H1 (cell line): ENCODE measurements at regions not wholly inside any gene's neighbourhood (a gene's known extent, or its start where the extent isn't known, plus 50 kb on each side); places are given as distances from the start of the nearest gene placed in this dataset.

Experiments
- CTCF ChIA-PET: fragments of 300-600 bp; sonication (Branson Sonifier 250); formaldehyde crosslinking; loops from one replicate; lab custom pipeline; 2021; ENCODE audit not compliant: partially characterized antibody; lab: Charles Lee
- POLR2A ChIA-PET: fragments of 300-600 bp; sonication (Branson Sonifier 250); formaldehyde crosslinking; loops from one replicate; lab custom pipeline; 2021; ENCODE audit warnings: inconsistent platforms; ENCODE audit not compliant: partially characterized antibody; lab: Charles Lee
- DNase-seq, 2 experiments: peaks; one replicate each; pipeline versions ENCODE4 v3.0.0 to v3.0.0-alpha.2; 2010 to 2022; ENCODE audit warnings: low spot score in 2 of 2, low read depth in 1 of 2, mixed read lengths in 1 of 2
- FAIRE-seq: peaks from 2 replicates; lab custom pipeline; 2011; peaks lifted over from hg19 to GRCh38; lab: Jason Lieb, UNC
- H2AFZ ChIP-seq: 2 replicates; pipeline ENCODE4 v1.8.1; 2012; ENCODE audit warnings: low read length, inconsistent platforms
- H2AK5ac ChIP-seq: 2 replicates; pipeline ENCODE4 v1.6.1; 2013; ENCODE audit warnings: low read depth, low read length
- H2BK120ac ChIP-seq: replicated peaks from 2 replicates; pipeline ENCODE3; 2013; ENCODE audit warnings: low read depth, low read length, inconsistent platforms
- H2BK12ac ChIP-seq: 2 replicates; pipeline ENCODE4 v1.6.1; 2013; ENCODE audit warnings: low read depth, low read length
- H2BK15ac ChIP-seq: 2 replicates; pipeline ENCODE4 v1.6.1; 2013; ENCODE audit warnings: low read length
- H2BK20ac ChIP-seq: 2 replicates; pipeline ENCODE4 v1.6.1; 2013; ENCODE audit warnings: low read length
- H2BK5ac ChIP-seq: 2 replicates; pipeline ENCODE4 v1.6.1; 2013; ENCODE audit warnings: low read depth, low read length
- H3K14ac ChIP-seq: 2 replicates; pipeline ENCODE4 v1.6.1; 2013; ENCODE audit warnings: inconsistent platforms; ENCODE audit not compliant: insufficient read length
- H3K18ac ChIP-seq: 2 replicates; pipeline ENCODE4 v1.6.1; 2013; ENCODE audit warnings: low read length; ENCODE audit errors: extremely low read depth
- H3K23ac ChIP-seq: 2 replicates; pipeline ENCODE4 v1.6.1; 2013; ENCODE audit warnings: inconsistent platforms; ENCODE audit not compliant: insufficient read length
- H3K23me2 ChIP-seq: 2 replicates; pipeline ENCODE4 v1.6.1; 2013; ENCODE audit warnings: low read depth, low read length
- H3K27ac ChIP-seq: 2 replicates; pipeline ENCODE4 v1.6.1; 2011; ENCODE audit warnings: low read depth, low read length, inconsistent platforms
- H3K27me3 ChIP-seq, 4 experiments: replicated peaks in 1 of 4; 1 replicate in 1 of 4; 2 replicates in 3 of 4; pipeline versions ENCODE4 v1.6.1 to v1.8.1; 2011 to 2013; ENCODE audit warnings: low read length in 3 of 4, mild to moderate bottlenecking in 3 of 4, inconsistent platforms in 2 of 4, mixed read lengths in 2 of 4, moderate library complexity in 1 of 4; ENCODE audit not compliant: control insufficient read depth in 3 of 4, insufficient read depth in 3 of 4; ENCODE audit errors: extremely low read depth in 1 of 4
- H3K36me3 ChIP-seq, 4 experiments: 2 replicates each; pipeline versions ENCODE4 v1.6.1 to v1.8.1; 2011 to 2013; ENCODE audit warnings: mild to moderate bottlenecking in 4 of 4, low read length in 3 of 4, moderate library complexity in 2 of 4, control low read depth in 1 of 4, inconsistent platforms in 1 of 4; ENCODE audit not compliant: insufficient read depth in 4 of 4, control insufficient read depth in 2 of 4
- H3K4ac ChIP-seq: replicated peaks from 2 replicates; pipeline ENCODE3; 2013; ENCODE audit warnings: low read length, low read depth, mixed read lengths, inconsistent platforms; ENCODE audit not compliant: insufficient read length
- H3K4me1 ChIP-seq, 4 experiments: replicated peaks in 1 of 4; 1 replicate in 1 of 4; 2 replicates in 3 of 4; pipeline versions ENCODE4 v1.6.1 to v1.8.1; 2011 to 2013; ENCODE audit warnings: low read length in 3 of 4, inconsistent platforms in 2 of 4, mixed read lengths in 1 of 4; ENCODE audit not compliant: insufficient read depth in 4 of 4, control insufficient read depth in 3 of 4
- H3K4me2 ChIP-seq, 2 experiments: 2 replicates each; pipeline versions ENCODE4 v1.6.1 to v1.8.1; 2011 to 2013; ENCODE audit warnings: low read depth in 2 of 2, low read length in 2 of 2, control low read depth in 1 of 2, inconsistent platforms in 1 of 2, mild to moderate bottlenecking in 1 of 2; ENCODE audit not compliant: insufficient read depth in 1 of 2
- H3K4me3 ChIP-seq, 4 experiments: fragments of 200-600, 300-600 bp in 1 of 4; sonication (generic), shearing (Covaris generic), sonication (Bioruptor Twin) in 1 of 4; 2 replicates each; pipeline versions ENCODE4 v1.5.1 to v1.8.1; 2011 to 2016; ENCODE audit warnings: low read length in 4 of 4, low read depth in 3 of 4, control low read depth in 2 of 4, inconsistent platforms in 2 of 4, mild to moderate bottlenecking in 2 of 4, mixed read lengths in 1 of 4, moderate library complexity in 1 of 4; ENCODE audit not compliant: insufficient read depth in 2 of 4; ENCODE audit errors: extremely low read depth in 1 of 4
- H3K56ac ChIP-seq: replicated peaks from 2 replicates; pipeline ENCODE3; 2013; ENCODE audit warnings: low read depth, mild to moderate bottlenecking, mixed read lengths, low read length, inconsistent platforms; ENCODE audit not compliant: insufficient read length
- H3K79me1 ChIP-seq: 2 replicates; pipeline ENCODE4 v1.6.1; 2013; ENCODE audit warnings: low read depth, low read length, control low read depth
- H3K79me2 ChIP-seq, 2 experiments: 2 replicates each; pipeline versions ENCODE4 v1.6.1 to v1.8.1; 2012 to 2013; ENCODE audit warnings: low read length in 2 of 2, mild to moderate bottlenecking in 2 of 2, inconsistent platforms in 1 of 2; ENCODE audit not compliant: insufficient read depth in 2 of 2, control insufficient read depth in 1 of 2
- H3K9ac ChIP-seq, 4 experiments: replicated peaks in 1 of 4; 1 replicate in 1 of 4; 2 replicates in 3 of 4; pipeline versions ENCODE4 v1.6.1 to v1.8.1; 2011 to 2013; ENCODE audit warnings: low read depth in 3 of 4, low read length in 3 of 4, control low read depth in 2 of 4, mild to moderate bottlenecking in 2 of 4, moderate library complexity in 2 of 4, inconsistent platforms in 1 of 4; ENCODE audit errors: extremely low read depth in 1 of 4
- H3K9me3 ChIP-seq, 2 experiments: 2 replicates each; pipeline versions ENCODE4 v1.6.1 to v1.8.1; 2012 to 2013; ENCODE audit warnings: mild to moderate bottlenecking in 2 of 2, moderate library complexity in 2 of 2, control low read depth in 1 of 2, inconsistent platforms in 1 of 2, low read depth in 1 of 2, low read length in 1 of 2, mixed read lengths in 1 of 2; ENCODE audit not compliant: insufficient read depth in 2 of 2
- H4K20me1 ChIP-seq, 2 experiments: replicated peaks in 1 of 2; 2 replicates each; pipeline versions ENCODE3 to v1.8.1; 2011 to 2013; ENCODE audit warnings: inconsistent platforms in 2 of 2, low read length in 2 of 2, mild to moderate bottlenecking in 1 of 2; ENCODE audit not compliant: insufficient read depth in 2 of 2, control insufficient read depth in 1 of 2
- H4K5ac ChIP-seq: 2 replicates; pipeline ENCODE4 v1.6.1; 2013; ENCODE audit warnings: low read length, low read depth, mixed read lengths, inconsistent platforms; ENCODE audit not compliant: insufficient read length
- H4K8ac ChIP-seq: 2 replicates; pipeline ENCODE4 v1.8.0; 2013; ENCODE audit warnings: mild to moderate bottlenecking, moderate library complexity, low read length, inconsistent platforms; ENCODE audit not compliant: insufficient read depth; ENCODE audit errors: extremely low read depth
- H4K91ac ChIP-seq: replicated peaks from 2 replicates; pipeline ENCODE3; 2013; ENCODE audit warnings: low read length, mixed read lengths, inconsistent platforms; ENCODE audit not compliant: insufficient read length
- MAFK ChIP-seq: IDR thresholded peaks from 2 replicates; pipeline ENCODE4 v1.6.1; 2012; ENCODE audit warnings: low read depth, mild to moderate bottlenecking, improper control_type of control experiment, low read length
- SAP30 ChIP-seq: fragments of 300-600 bp; sonication (generic); IDR thresholded peaks from 2 replicates; pipeline ENCODE4 v1.7.1; 2012; ENCODE audit warnings: low read length, moderate library complexity, mild to moderate bottlenecking, inconsistent platforms; ENCODE audit not compliant: insufficient read depth, insufficient replicate concordance
- WGBS, 2 experiments: shearing (Covaris generic) in 1 of 2; methylation state at CpG; one replicate each; pipeline versions ENCODE4 v1.1.6 to v1.1.7; 2013 to 2015; ENCODE audit warnings: low lambda C conversion rate in 2 of 2, mixed read lengths in 2 of 2, inconsistent platforms in 1 of 2, low coverage in 1 of 2, missing lambda C conversion rate in 1 of 2; ENCODE audit not compliant: insufficient replicate concordance in 2 of 2, insufficient coverage in 1 of 2, insufficient read length in 1 of 2; ENCODE audit errors: extremely low coverage in 1 of 2, missing lambda C conversion rate in 1 of 2; 5-methylcytosine and 5-hydroxymethylcytosine counted together

GRCh38 chr3:65020281-65021160 lies 332.7 kb upstream of the ADAMTS9 start:
- Histone ChIP-seq H3K18ac (no peak overlapping the region), H2BK20ac (no peak overlapping the region), H3K79me1 (no peaks in the 10 kb centered on the region), H4K8ac (no peak overlapping the region), H4K20me1 (no peaks in the 10 kb centered on the region), H2BK5ac (no peak overlapping the region), H3K4me2 (no peak overlapping the region), H2BK120ac (no peak overlapping the region), H3K79me2 (no peaks in the 10 kb centered on the region), H2BK15ac (no peak overlapping the region), H2BK12ac (no peak overlapping the region), H2AFZ (no peak overlapping the region), H3K56ac (no peak overlapping the region), H4K91ac (no peak overlapping the region), H3K9me3 (no peaks in the 10 kb centered on the region), H3K4ac (no peak overlapping the region), H3K14ac (no peak overlapping the region), H4K5ac (no peak overlapping the region), H3K23ac (no peak overlapping the region), H3K23me2 (no peaks in the 10 kb centered on the region), H3K9ac (no peak overlapping the region), H3K27me3 (no peaks in the 10 kb centered on the region), H3K36me3 (no peaks in the 10 kb centered on the region), H3K27ac (no peak overlapping the region), H2AK5ac (no peak overlapping the region), H3K4me1 (no peaks in the 10 kb centered on the region; a peak in 1 of 7 replicates), H3K4me3 (no peak overlapping the region)
- TF ChIP-seq MAFK (peak; percentile 82), SAP30 (no peak)
- FAIRE-seq (no peak), DNase-seq (no peak)
- CTCF ChIA-PET: interaction anchor here (1.3 to 7.8 kb wide), 6 partner anchors 9 to 488 kb away, joined by 3 to 64 read pairs (median 3); no protein-coding TSS in a partner anchor
- WGBS, 2 experiments: 88% methylated on average over 5 of the region's 5 CpGs; no CpG with 5 or more reads in 1 of the 2 experiments
- POLR2A ChIA-PET: interaction anchor here (0.6 kb wide), 1 partner anchor 794 kb away, joined by 3 read pairs; no protein-coding TSS in a partner anchor
